H1 (cell line): ENCODE measurements at regions not wholly inside any gene's neighbourhood (a gene's known extent, or its start where the extent isn't known, plus 50 kb on each side); places are given as distances from the start of the nearest gene placed in this dataset.
A peak's percentile ranks its signal among the peaks of the same experiment; 100 is the strongest.

Experiments used
- CTCF ChIA-PET: fragments of 300-600 bp; sonication (Branson Sonifier 250); formaldehyde crosslinking; loops from one replicate; lab custom pipeline; 2021; ENCODE audit not compliant: partially characterized antibody; lab: Charles Lee
- POLR2A ChIA-PET: fragments of 300-600 bp; sonication (Branson Sonifier 250); formaldehyde crosslinking; loops from one replicate; lab custom pipeline; 2021; ENCODE audit warnings: inconsistent platforms; ENCODE audit not compliant: partially characterized antibody; lab: Charles Lee
- DNase-seq, 2 experiments: peaks; one replicate each; pipeline versions ENCODE4 v3.0.0 to v3.0.0-alpha.2; 2010 to 2022; ENCODE audit warnings: low spot score in 2 of 2, low read depth in 1 of 2, mixed read lengths in 1 of 2
- FAIRE-seq: peaks from 2 replicates; lab custom pipeline; 2011; peaks lifted over from hg19 to GRCh38; lab: Jason Lieb, UNC
- H2AFZ ChIP-seq: 2 replicates; pipeline ENCODE4 v1.8.1; 2012; ENCODE audit warnings: low read length, inconsistent platforms
- H2AK5ac ChIP-seq: 2 replicates; pipeline ENCODE4 v1.6.1; 2013; ENCODE audit warnings: low read depth, low read length
- H2BK120ac ChIP-seq: replicated peaks from 2 replicates; pipeline ENCODE3; 2013; ENCODE audit warnings: low read depth, low read length, inconsistent platforms
- H2BK12ac ChIP-seq: 2 replicates; pipeline ENCODE4 v1.6.1; 2013; ENCODE audit warnings: low read depth, low read length
- H2BK15ac ChIP-seq: 2 replicates; pipeline ENCODE4 v1.6.1; 2013; ENCODE audit warnings: low read length
- H2BK20ac ChIP-seq: 2 replicates; pipeline ENCODE4 v1.6.1; 2013; ENCODE audit warnings: low read length
- H2BK5ac ChIP-seq: 2 replicates; pipeline ENCODE4 v1.6.1; 2013; ENCODE audit warnings: low read depth, low read length
- H3K14ac ChIP-seq: 2 replicates; pipeline ENCODE4 v1.6.1; 2013; ENCODE audit warnings: inconsistent platforms; ENCODE audit not compliant: insufficient read length
- H3K18ac ChIP-seq: 2 replicates; pipeline ENCODE4 v1.6.1; 2013; ENCODE audit warnings: low read length; ENCODE audit errors: extremely low read depth
- H3K23ac ChIP-seq: 2 replicates; pipeline ENCODE4 v1.6.1; 2013; ENCODE audit warnings: inconsistent platforms; ENCODE audit not compliant: insufficient read length
- H3K23me2 ChIP-seq: 2 replicates; pipeline ENCODE4 v1.6.1; 2013; ENCODE audit warnings: low read depth, low read length
- H3K27ac ChIP-seq: 2 replicates; pipeline ENCODE4 v1.6.1; 2011; ENCODE audit warnings: low read depth, low read length, inconsistent platforms
- H3K27me3 ChIP-seq, 4 experiments: replicated peaks in 1 of 4; 1 replicate in 1 of 4; 2 replicates in 3 of 4; pipeline versions ENCODE4 v1.6.1 to v1.8.1; 2011 to 2013; ENCODE audit warnings: low read length in 3 of 4, mild to moderate bottlenecking in 3 of 4, inconsistent platforms in 2 of 4, mixed read lengths in 2 of 4, moderate library complexity in 1 of 4; ENCODE audit not compliant: control insufficient read depth in 3 of 4, insufficient read depth in 3 of 4; ENCODE audit errors: extremely low read depth in 1 of 4
- H3K36me3 ChIP-seq, 4 experiments: 2 replicates each; pipeline versions ENCODE4 v1.6.1 to v1.8.1; 2011 to 2013; ENCODE audit warnings: mild to moderate bottlenecking in 4 of 4, low read length in 3 of 4, moderate library complexity in 2 of 4, control low read depth in 1 of 4, inconsistent platforms in 1 of 4; ENCODE audit not compliant: insufficient read depth in 4 of 4, control insufficient read depth in 2 of 4
- H3K4ac ChIP-seq: replicated peaks from 2 replicates; pipeline ENCODE3; 2013; ENCODE audit warnings: low read length, low read depth, mixed read lengths, inconsistent platforms; ENCODE audit not compliant: insufficient read length
- H3K4me1 ChIP-seq, 4 experiments: replicated peaks in 1 of 4; 1 replicate in 1 of 4; 2 replicates in 3 of 4; pipeline versions ENCODE4 v1.6.1 to v1.8.1; 2011 to 2013; ENCODE audit warnings: low read length in 3 of 4, inconsistent platforms in 2 of 4, mixed read lengths in 1 of 4; ENCODE audit not compliant: insufficient read depth in 4 of 4, control insufficient read depth in 3 of 4
- H3K4me2 ChIP-seq, 2 experiments: 2 replicates each; pipeline versions ENCODE4 v1.6.1 to v1.8.1; 2011 to 2013; ENCODE audit warnings: low read depth in 2 of 2, low read length in 2 of 2, control low read depth in 1 of 2, inconsistent platforms in 1 of 2, mild to moderate bottlenecking in 1 of 2; ENCODE audit not compliant: insufficient read depth in 1 of 2
- H3K4me3 ChIP-seq, 4 experiments: fragments of 200-600, 300-600 bp in 1 of 4; sonication (generic), shearing (Covaris generic), sonication (Bioruptor Twin) in 1 of 4; 2 replicates each; pipeline versions ENCODE4 v1.5.1 to v1.8.1; 2011 to 2016; ENCODE audit warnings: low read length in 4 of 4, low read depth in 3 of 4, control low read depth in 2 of 4, inconsistent platforms in 2 of 4, mild to moderate bottlenecking in 2 of 4, mixed read lengths in 1 of 4, moderate library complexity in 1 of 4; ENCODE audit not compliant: insufficient read depth in 2 of 4; ENCODE audit errors: extremely low read depth in 1 of 4
- H3K56ac ChIP-seq: replicated peaks from 2 replicates; pipeline ENCODE3; 2013; ENCODE audit warnings: low read depth, mild to moderate bottlenecking, mixed read lengths, low read length, inconsistent platforms; ENCODE audit not compliant: insufficient read length
- H3K79me1 ChIP-seq: 2 replicates; pipeline ENCODE4 v1.6.1; 2013; ENCODE audit warnings: low read depth, low read length, control low read depth
- H3K79me2 ChIP-seq, 2 experiments: 2 replicates each; pipeline versions ENCODE4 v1.6.1 to v1.8.1; 2012 to 2013; ENCODE audit warnings: low read length in 2 of 2, mild to moderate bottlenecking in 2 of 2, inconsistent platforms in 1 of 2; ENCODE audit not compliant: insufficient read depth in 2 of 2, control insufficient read depth in 1 of 2
- H3K9ac ChIP-seq, 4 experiments: replicated peaks in 1 of 4; 1 replicate in 1 of 4; 2 replicates in 3 of 4; pipeline versions ENCODE4 v1.6.1 to v1.8.1; 2011 to 2013; ENCODE audit warnings: low read depth in 3 of 4, low read length in 3 of 4, control low read depth in 2 of 4, mild to moderate bottlenecking in 2 of 4, moderate library complexity in 2 of 4, inconsistent platforms in 1 of 4; ENCODE audit errors: extremely low read depth in 1 of 4
- H3K9me3 ChIP-seq, 2 experiments: 2 replicates each; pipeline versions ENCODE4 v1.6.1 to v1.8.1; 2012 to 2013; ENCODE audit warnings: mild to moderate bottlenecking in 2 of 2, moderate library complexity in 2 of 2, control low read depth in 1 of 2, inconsistent platforms in 1 of 2, low read depth in 1 of 2, low read length in 1 of 2, mixed read lengths in 1 of 2; ENCODE audit not compliant: insufficient read depth in 2 of 2
- H4K20me1 ChIP-seq, 2 experiments: replicated peaks in 1 of 2; 2 replicates each; pipeline versions ENCODE3 to v1.8.1; 2011 to 2013; ENCODE audit warnings: inconsistent platforms in 2 of 2, low read length in 2 of 2, mild to moderate bottlenecking in 1 of 2; ENCODE audit not compliant: insufficient read depth in 2 of 2, control insufficient read depth in 1 of 2
- H4K5ac ChIP-seq: 2 replicates; pipeline ENCODE4 v1.6.1; 2013; ENCODE audit warnings: low read length, low read depth, mixed read lengths, inconsistent platforms; ENCODE audit not compliant: insufficient read length
- H4K8ac ChIP-seq: 2 replicates; pipeline ENCODE4 v1.8.0; 2013; ENCODE audit warnings: mild to moderate bottlenecking, moderate library complexity, low read length, inconsistent platforms; ENCODE audit not compliant: insufficient read depth; ENCODE audit errors: extremely low read depth
- H4K91ac ChIP-seq: replicated peaks from 2 replicates; pipeline ENCODE3; 2013; ENCODE audit warnings: low read length, mixed read lengths, inconsistent platforms; ENCODE audit not compliant: insufficient read length
- BCL11A ChIP-seq, 2 experiments: IDR thresholded peaks; one replicate each; pipeline ENCODE4 v1.6.1; 2011; ENCODE audit warnings: low read depth in 2 of 2, low read length in 2 of 2, mild to moderate bottlenecking in 2 of 2
- BRCA1 ChIP-seq: IDR thresholded peaks from 2 replicates; pipeline ENCODE4 v1.6.1; 2012; ENCODE audit warnings: low read depth, low read length, improper control_type of control experiment
- EZH2 ChIP-seq: fragments of 200-600 bp; sonication (generic); IDR thresholded peaks from 2 replicates; pipeline ENCODE4 v1.7.1; 2012; ENCODE audit warnings: low read depth, mild to moderate bottlenecking, moderate library complexity, low read length, inconsistent platforms; ENCODE audit not compliant: severe bottlenecking
- FOSL1 ChIP-seq: IDR thresholded peaks from 2 replicates; pipeline ENCODE4 v1.6.1; 2011; ENCODE audit warnings: mild to moderate bottlenecking, low read depth, low read length, moderate library complexity; ENCODE audit not compliant: insufficient read depth
- GABPA ChIP-seq: IDR thresholded peaks from 2 replicates; pipeline ENCODE4 v1.6.1; 2011; ENCODE audit warnings: mild to moderate bottlenecking, low read length, moderate library complexity, borderline replicate concordance; ENCODE audit not compliant: insufficient read depth
- KDM1A ChIP-seq: fragments of 200-600, 300-600 bp; sonication (generic); IDR thresholded peaks from 2 replicates; pipeline ENCODE4 v1.7.1; 2016; ENCODE audit warnings: mild to moderate bottlenecking, low read length, borderline replicate concordance
- POLR2AphosphoS5 ChIP-seq: IDR thresholded peaks from 2 replicates; pipeline ENCODE4 v1.6.1; 2011; ENCODE audit warnings: low read depth, low read length
- TAF7 ChIP-seq: optimal IDR thresholded peaks from 2 replicates; pipeline ENCODE3; 2011; ENCODE audit warnings: low read depth, mild to moderate bottlenecking, inconsistent platforms, low read length, moderate library complexity, borderline replicate concordance
- TCF12 ChIP-seq: IDR thresholded peaks from 2 replicates; pipeline ENCODE4 v1.6.1; 2011; ENCODE audit warnings: low read depth, mild to moderate bottlenecking, low read length
- WGBS, 2 experiments: shearing (Covaris generic) in 1 of 2; methylation state at CpG; one replicate each; pipeline versions ENCODE4 v1.1.6 to v1.1.7; 2013 to 2015; ENCODE audit warnings: low lambda C conversion rate in 2 of 2, mixed read lengths in 2 of 2, inconsistent platforms in 1 of 2, low coverage in 1 of 2, missing lambda C conversion rate in 1 of 2; ENCODE audit not compliant: insufficient replicate concordance in 2 of 2, insufficient coverage in 1 of 2, insufficient read length in 1 of 2; ENCODE audit errors: extremely low coverage in 1 of 2, missing lambda C conversion rate in 1 of 2; 5-methylcytosine and 5-hydroxymethylcytosine counted together
- TF ChIP-seq, protein P1 (sequence below): IDR thresholded peaks from 2 replicates; pipeline ENCODE4 v1.6.1; 2012; ENCODE audit warnings: inconsistent platforms
- TF ChIP-seq, protein P2 (sequence below): IDR thresholded peaks from 2 replicates; pipeline ENCODE4 v1.6.1; 2012; ENCODE audit warnings: low read length, inconsistent platforms

GRCh38 chr5:124948062-124948753 lies 201.8 kb upstream of the ZNF608 start:
- no peak overlapping the region for H3K9ac ChIP-seq
- H4K5ac ChIP-seq, result no peak overlapping the region
- no peak overlapping the region for H4K8ac ChIP-seq
- H3K4ac ChIP-seq, result no peak overlapping the region
- no peak overlapping the region for H3K14ac ChIP-seq
- no peaks in the 10 kb centered on the region for H3K79me1 ChIP-seq
- FAIRE-seq (no peak), DNase-seq (no peak)
- H3K4me1 ChIP-seq, result peaks cover 0 to 4% (median 0%) of the 10 kb centered on the region in 4 experiments; a peak in 1 of 7 replicates
- H3K4me3 ChIP-seq, result no peak overlapping the region
- ChIA-PET POLR2A (no interaction called here), CTCF (interaction anchor here (0.7 to 0.8 kb wide), 2 partner anchors 187 to 1043 kb away, joined by 3 read pairs; no protein-coding TSS in a partner anchor)
- no peaks in the 10 kb centered on the region for H4K20me1 ChIP-seq
- no peak overlapping the region for H3K23ac ChIP-seq
- H3K27me3 ChIP-seq, result no peaks in the 10 kb centered on the region
- H2BK12ac ChIP-seq, result 0 out of 2 replicates have a peak overlapping the region, but pooled peaks have one; percentile 22
- 0 out of 2 replicates have a peak overlapping the region, but pooled peaks have one; percentile 44 for H2AFZ ChIP-seq
- H3K36me3 ChIP-seq, result no peaks in the 10 kb centered on the region
- 89% methylated on average over 9 of the region's 9 CpGs; no CpG with 5 or more reads in 1 of the 2 experiments for WGBS, 2 experiments
- no peak overlapping the region for H3K18ac ChIP-seq
- no peak overlapping the region for H4K91ac ChIP-seq
- H3K79me2 ChIP-seq, result no peaks in the 10 kb centered on the region
- H3K27ac ChIP-seq, result no peak overlapping the region
- H2BK20ac ChIP-seq, result peak overlapping the region; percentile 72; the same call in 1 of the 2 replicates
- H2BK5ac ChIP-seq, result no peak overlapping the region
- H3K4me2 ChIP-seq, result no peak overlapping the region; a peak in 1 of 4 replicates
- H3K9me3 ChIP-seq, result no peaks in the 10 kb centered on the region
- no peak overlapping the region for H2BK15ac ChIP-seq
- no peak overlapping the region for H2BK120ac ChIP-seq
- no peak overlapping the region for H3K56ac ChIP-seq
- H2AK5ac ChIP-seq, result no peak overlapping the region
- H3K23me2 ChIP-seq, result no peaks in the 10 kb centered on the region
- TF ChIP-seq TAF7, result no peak
- TF ChIP-seq FOSL1, result no peak
- no peak for TF ChIP-seq BRCA1
- no peak for TF ChIP-seq TCF12
- TF ChIP-seq, protein P1, sequence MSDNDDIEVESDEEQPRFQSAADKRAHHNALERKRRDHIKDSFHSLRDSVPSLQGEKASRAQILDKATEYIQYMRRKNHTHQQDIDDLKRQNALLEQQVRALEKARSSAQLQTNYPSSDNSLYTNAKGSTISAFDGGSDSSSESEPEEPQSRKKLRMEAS, result no peak
- TF ChIP-seq GABPA, result no peak
- TF ChIP-seq, protein P2, sequence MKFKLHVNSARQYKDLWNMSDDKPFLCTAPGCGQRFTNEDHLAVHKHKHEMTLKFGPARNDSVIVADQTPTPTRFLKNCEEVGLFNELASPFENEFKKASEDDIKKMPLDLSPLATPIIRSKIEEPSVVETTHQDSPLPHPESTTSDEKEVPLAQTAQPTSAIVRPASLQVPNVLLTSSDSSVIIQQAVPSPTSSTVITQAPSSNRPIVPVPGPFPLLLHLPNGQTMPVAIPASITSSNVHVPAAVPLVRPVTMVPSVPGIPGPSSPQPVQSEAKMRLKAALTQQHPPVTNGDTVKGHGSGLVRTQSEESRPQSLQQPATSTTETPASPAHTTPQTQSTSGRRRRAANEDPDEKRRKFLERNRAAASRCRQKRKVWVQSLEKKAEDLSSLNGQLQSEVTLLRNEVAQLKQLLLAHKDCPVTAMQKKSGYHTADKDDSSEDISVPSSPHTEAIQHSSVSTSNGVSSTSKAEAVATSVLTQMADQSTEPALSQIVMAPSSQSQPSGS, result no peak
- TF ChIP-seq EZH2, result no peak
- no peak for TF ChIP-seq KDM1A
- no peak for TF ChIP-seq BCL11A (IDR thresholded peaks at IDR 0.05; ENCODE audit: low read depth in 2 of 2, low read length in 2 of 2)
- TF ChIP-seq POLR2AphosphoS5, result no peak
